ENCODE measurements at regions not wholly inside any gene's neighbourhood (a gene's known extent, or its start where the extent isn't known, plus 50 kb on each side); places are given as distances from the start of the nearest gene placed in this dataset.
A peak's percentile ranks its signal among the peaks of the same experiment; 100 is the strongest.

GRCh38 chr10:31136930-31137885 lies 105.5 kb upstream of the ZNF438 start:
- intact Hi-C loops (cut with DNase I, micrococcal nuclease) = no loop called here
- DNase-seq = no peak
- no peak for ATAC-seq

GRCh38 chr10:31138026-31138553 lies 106.4 kb upstream of the ZNF438 start:
- intact Hi-C loops (cut with DNase I, micrococcal nuclease) = no loop called here
- ATAC-seq (no peak), DNase-seq (no peak)

DNA sequence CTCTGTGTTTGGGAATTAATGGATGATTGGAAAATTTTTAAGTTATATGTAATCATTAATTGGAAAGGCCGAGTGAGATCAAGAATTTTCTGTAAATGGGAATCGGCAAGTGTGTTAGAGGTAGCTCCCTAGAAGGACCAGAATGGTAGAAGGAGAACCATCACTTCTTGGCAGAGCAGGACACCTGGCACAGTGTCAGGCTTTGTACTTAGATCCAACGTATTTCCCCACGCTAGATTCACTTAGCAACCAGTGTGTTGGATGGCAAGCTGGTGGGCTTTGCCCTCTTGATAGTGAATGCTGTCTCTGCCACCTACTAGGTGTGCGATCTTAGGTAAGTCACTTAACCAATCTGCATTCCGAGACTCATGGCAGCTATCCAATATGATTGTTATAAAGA lies 107.8 kb upstream of the ZNF438 start:
- no peak for ATAC-seq
- intact Hi-C loops (cut with DNase I, micrococcal nuclease) = no loop called here
- DNase-seq = no peak

- DNase-seq = no peak
- intact Hi-C loops (cut with DNase I, micrococcal nuclease) = no loop called here
- no peak for ATAC-seq
Observed at GRCh38 chr10:31140716-31141115, 109.1 kb upstream of the ZNF438 start.

DNA sequence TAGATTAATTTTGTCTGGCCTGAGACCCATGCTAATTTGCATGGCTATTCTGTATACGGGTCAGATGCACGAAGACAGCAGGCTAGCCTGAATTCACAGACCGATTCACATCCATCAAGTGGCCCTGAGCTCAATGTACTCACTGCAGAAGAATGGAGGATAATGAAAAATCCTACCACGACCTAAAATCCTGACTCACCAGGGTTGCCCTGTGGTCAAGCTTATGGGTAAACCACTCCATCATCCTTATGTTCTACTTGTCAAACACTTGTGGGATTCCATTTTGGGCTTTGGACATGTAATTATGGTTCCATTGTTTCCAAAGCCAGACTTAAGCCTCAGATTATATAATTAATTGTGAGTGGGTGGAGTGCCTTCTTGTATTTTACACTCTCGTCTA lies 110.4 kb upstream of the ZNF438 start:
- intact Hi-C loops (cut with DNase I, micrococcal nuclease) = no loop called here
- ATAC-seq = no peak
- DNase-seq = no peak

GRCh38 chr10:31143331-31143935 lies 111.8 kb upstream of the ZNF438 start:
- intact Hi-C loops (cut with DNase I, micrococcal nuclease) = no loop called here
- DNase-seq (no peak), ATAC-seq (no peak)

DNA sequence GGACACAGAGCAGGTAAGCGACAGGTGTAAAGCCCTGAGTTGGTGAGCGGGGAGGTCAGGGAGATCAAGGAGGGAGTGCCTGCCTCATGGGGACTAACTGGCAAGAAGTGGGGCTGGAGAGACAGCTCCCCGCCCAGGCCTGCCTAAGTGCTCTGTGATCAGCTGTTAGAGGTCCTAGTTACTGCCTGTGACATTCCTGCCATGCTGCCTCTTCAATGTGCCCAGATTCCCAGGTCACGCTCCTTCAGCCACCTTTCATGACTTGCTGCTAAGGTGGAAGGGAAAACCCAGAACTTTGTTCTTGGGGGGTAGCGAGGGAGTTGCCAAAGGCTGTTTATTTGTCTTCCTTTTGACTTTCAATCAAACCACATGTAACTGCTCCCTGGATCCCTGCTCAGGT lies 114.3 kb upstream of the ZNF438 start:
- intact Hi-C loops (cut with DNase I, micrococcal nuclease) = no loop called here
- DNase-seq = no peak
- ATAC-seq = no peak

GRCh38 chr10:31146491-31147209 lies 115.0 kb upstream of the ZNF438 start:
- DNase-seq (no peak), ATAC-seq (no peak)
- intact Hi-C loops (cut with DNase I, micrococcal nuclease) = no loop called here

DNA sequence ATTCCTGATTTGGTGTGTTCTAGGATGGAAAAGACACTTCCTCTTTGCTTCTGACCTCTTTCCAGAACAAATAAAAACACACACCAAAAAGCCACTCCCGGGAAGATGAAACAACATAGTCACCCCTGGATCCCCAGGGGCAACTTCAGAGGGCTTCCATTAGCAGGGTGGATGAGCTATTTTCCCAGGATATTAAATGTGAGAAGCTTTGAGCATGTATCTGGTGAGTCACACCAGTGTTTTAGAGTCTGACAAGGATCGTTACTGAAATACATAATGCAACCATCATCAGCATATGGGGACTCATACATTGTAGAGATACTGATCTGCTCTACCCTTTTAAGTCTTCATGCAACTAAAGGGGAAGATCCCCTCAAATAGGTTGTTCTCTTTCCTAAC lies 115.5 kb upstream of the ZNF438 start:
- intact Hi-C loops (cut with DNase I, micrococcal nuclease) = no loop called here
- no peak for DNase-seq
- ATAC-seq = no peak

- ATAC-seq (no peak), DNase-seq (no peak)
- intact Hi-C loops (cut with DNase I, micrococcal nuclease) = no loop called here
Observed at GRCh38 chr10:31148951-31149350, 117.3 kb upstream of the ZNF438 start.

DNA sequence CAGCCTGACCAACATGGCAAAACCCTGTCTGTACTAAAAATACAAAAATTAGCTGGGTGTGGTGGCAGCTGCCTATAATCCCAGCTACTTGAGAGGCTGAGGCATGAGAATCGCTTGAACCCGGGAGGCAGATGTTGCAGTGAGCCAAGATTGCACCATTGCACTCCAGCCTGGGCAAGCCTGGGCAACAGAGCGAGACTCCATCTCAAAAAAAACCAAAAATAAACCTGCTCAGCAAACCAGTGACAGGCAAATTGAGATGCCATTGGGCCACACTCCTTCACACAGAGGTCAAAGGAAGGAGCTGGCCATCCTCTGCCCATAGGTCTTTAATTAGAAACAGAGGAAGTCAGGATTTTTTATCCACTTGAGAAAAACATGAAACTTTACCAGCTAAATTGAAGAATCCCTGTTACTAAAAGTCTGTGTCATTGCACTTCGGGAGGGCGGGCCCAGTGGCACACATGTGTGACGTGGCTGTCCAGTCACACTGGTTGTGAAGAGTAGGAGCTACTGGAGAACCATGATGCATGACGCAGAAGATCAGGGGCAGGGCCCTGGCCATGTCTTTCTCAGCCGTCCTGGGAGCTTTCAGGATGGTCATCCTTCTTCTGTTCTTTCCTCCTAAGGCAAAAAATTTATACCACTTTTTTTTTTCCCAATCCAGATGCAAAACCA lies 118.3 kb upstream of the ZNF438 start:
- DNase-seq (no peak), ATAC-seq (no peak)
- intact Hi-C loops (cut with DNase I, micrococcal nuclease) = no loop called here

- DNase-seq (no peak), ATAC-seq (no peak)
- intact Hi-C loops (cut with DNase I, micrococcal nuclease) = no loop called here
Observed at GRCh38 chr10:31151301-31151700, 119.6 kb upstream of the ZNF438 start.

DNA sequence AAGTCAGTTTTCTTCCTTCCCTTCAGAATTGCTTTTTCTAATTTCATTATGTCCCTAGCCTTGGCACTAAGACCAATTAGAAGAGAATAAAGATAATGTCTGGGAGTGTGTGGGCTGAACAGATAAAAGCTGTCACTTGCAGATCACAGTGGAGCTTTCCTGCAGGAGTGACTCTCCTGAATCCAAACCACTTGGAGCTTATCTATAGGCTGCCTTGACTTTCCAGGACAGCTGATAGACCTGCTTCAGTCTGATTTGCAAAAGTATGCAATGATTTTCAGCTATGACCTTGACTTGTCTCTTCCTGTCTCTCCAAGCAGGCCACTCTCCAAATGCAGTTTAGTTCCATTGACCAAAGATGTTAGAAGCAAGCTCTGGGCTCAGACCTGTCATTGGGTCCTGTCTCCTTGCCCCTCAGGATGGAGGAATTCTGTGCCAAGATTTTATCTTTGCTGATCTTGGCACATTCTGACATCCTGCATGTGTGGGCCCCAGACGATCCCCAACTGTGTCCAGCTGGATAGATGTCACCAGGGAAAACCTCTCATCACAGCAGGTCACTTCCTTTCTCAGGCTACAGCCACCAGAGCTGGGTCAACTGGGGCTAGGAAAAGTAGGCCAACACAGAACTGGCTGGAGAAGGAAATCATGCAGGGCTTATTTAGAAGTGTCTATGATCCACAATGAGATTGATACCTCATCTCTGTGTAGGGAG lies 120.9 kb upstream of the ZNF438 start:
- no peak for ATAC-seq
- intact Hi-C loops (cut with DNase I, micrococcal nuclease) = no loop called here

DNA sequence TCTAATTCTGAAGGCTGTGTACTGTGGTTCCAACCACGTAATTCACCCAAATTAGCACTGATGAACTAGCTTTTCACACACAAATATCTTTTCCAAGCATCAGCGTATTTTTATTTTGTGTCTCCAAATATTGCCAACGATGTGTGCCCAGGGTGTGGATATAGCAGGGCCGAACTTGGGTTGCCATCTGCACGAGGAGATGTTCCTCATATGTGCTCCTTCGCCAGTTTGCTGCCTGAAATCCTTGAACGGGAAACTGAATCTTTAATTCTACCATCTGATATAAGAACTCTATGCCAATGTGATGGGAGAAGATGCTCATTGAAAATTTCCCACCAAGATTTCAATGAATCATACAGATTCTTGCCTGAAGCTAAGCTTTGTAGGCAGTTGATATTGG lies 121.5 kb upstream of the ZNF438 start:
- DNase-seq (no peak), ATAC-seq (no peak)
- intact Hi-C loops (cut with DNase I, micrococcal nuclease) = no loop called here

More for the DNA sequence above, 120.9 kb upstream of the ZNF438 start:
- DNase-seq = no peak

GRCh38 chr10:31153692-31154091 lies 122.0 kb upstream of the ZNF438 start:
- no peak for DNase-seq
- no peak for ATAC-seq
- intact Hi-C loops (cut with DNase I, micrococcal nuclease) = no loop called here

DNA sequence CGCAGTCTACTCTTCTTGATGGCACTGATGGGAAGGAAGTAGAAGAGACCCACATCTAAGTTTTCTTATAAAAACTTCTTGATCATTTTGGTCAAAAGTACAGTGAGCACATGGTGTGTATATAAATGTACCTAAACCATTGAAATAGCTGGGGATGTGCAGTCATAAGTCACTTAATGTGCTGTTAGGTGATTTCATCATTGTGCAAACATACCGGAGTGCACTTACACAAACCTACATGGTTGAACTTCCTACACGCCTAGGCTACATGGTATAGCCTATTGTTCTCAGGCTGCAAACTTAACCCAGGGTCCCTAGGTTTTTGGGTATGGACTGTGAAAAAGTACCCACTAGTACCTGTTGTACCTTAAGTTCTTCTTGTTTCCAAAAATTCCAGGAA lies 123.3 kb upstream of the ZNF438 start:
- no peak for DNase-seq
- ATAC-seq = peak; percentile 53
- intact Hi-C loops (cut with DNase I, micrococcal nuclease) = no loop called here

DNA sequence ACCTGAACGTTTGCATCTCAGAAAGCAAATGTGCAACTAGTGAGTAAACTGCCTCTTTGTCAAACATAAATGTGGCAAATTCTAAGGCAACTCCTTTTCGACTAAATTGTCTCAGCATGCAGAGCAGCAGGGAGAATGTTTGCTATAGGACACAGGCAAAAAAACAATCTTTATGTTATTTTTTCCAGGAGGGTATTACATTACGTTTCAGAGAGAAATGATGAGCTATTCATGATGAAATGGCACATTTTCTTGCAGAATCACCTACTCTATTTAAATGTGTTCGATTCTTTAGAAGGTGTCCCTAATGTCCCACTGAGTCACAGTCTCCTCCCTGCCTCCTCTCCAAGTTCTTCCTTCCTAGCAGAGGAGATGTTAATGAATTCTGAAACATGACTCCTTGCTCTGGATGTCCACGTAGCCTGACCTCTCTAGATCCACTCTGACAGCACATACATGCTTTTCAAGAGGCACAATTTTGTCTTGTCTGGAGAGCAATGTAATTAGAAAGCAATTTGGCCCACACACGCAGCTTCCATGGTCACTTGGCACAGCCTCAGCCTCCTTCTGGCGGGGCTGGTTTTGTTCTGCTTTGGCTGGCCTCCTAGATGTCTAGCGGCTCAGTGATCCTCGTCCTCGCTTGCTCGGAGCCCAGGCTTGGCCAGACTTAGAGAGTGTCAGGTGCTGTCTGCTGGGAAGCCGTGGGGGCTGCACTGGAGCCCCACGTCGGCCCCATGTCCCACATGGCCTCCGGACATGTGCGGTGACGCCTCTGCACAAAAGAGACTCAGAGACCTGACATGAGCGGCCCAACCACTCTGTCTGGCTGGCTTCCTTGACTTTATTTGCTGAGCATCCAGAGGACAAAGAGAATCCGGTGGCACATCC lies 125.7 kb upstream of the ZNF438 start:
- ATAC-seq = no peak
- peak; percentile 30 to 38 for DNase-seq
- intact Hi-C loops (cut with DNase I, micrococcal nuclease) = no loop called here

Measured in left colon (tissue), 2 donors.